K562 (cell line): ENCODE measurements at regions not wholly inside any gene's neighbourhood (a gene's known extent, or its start where the extent isn't known, plus 50 kb on each side); places are given as distances from the start of the nearest gene placed in this dataset.

Experiments used
- ARNT ChIP-seq, 2 experiments: fragments of 450-650 bp; IDR thresholded peaks; 2 replicates each; pipeline ENCODE4 v1.6.1; 2016; ENCODE audit warnings: mild to moderate bottlenecking in 1 of 2
- ATF6 ChIP-seq: sonication (generic); formaldehyde crosslinking; IDR thresholded peaks from 2 replicates; pipeline ENCODE4 v1.4.0; 2020; ENCODE audit warnings: mild to moderate bottlenecking, missing genetic modification reagents
- GABPB2 ChIP-seq: fragments of 250-450 bp; sonication (Bioruptor Pico); conservative IDR thresholded peaks from 2 replicates; pipeline ENCODE4 v1.5.1; 2021; ENCODE audit warnings: mild to moderate bottlenecking
- HDAC6 ChIP-seq: IDR thresholded peaks from 2 replicates; pipeline ENCODE4 v1.6.1; 2012; ENCODE audit warnings: low read depth, mild to moderate bottlenecking, control low read depth, inconsistent platforms, low read length, moderate library complexity
- HNRNPLL ChIP-seq: fragments of 200-400 bp; formaldehyde crosslinking; IDR thresholded peaks from 2 replicates; pipeline ENCODE4 v1.6.1; 2017; ENCODE audit warnings: low read length, low read depth, mild to moderate bottlenecking; ENCODE audit not compliant: poor library complexity, severe bottlenecking
- MYBL2 ChIP-seq, 2 experiments: fragments of 450-650 bp in 1 of 2; sonication (generic) in 1 of 2; formaldehyde crosslinking in 1 of 2; IDR thresholded peaks; 2 replicates each; pipeline versions ENCODE4 v1.6.1 to v1.8.1; 2017 to 2022; ENCODE audit warnings: borderline replicate concordance in 1 of 2, inconsistent platforms in 1 of 2, low read depth in 1 of 2, mild to moderate bottlenecking in 1 of 2, missing genetic modification reagents in 1 of 2, moderate library complexity in 1 of 2
- NFIC ChIP-seq: fragments of 450-650 bp; IDR thresholded peaks from 2 replicates; pipeline ENCODE4 v1.6.1; 2017; ENCODE audit warnings: mild to moderate bottlenecking, inconsistent platforms
- OTX1 ChIP-seq: fragments of 450-650 bp; formaldehyde crosslinking; IDR thresholded peaks from 2 replicates; pipeline ENCODE4 v1.4.0; 2022; ENCODE audit warnings: mild to moderate bottlenecking
- RHOXF2B ChIP-seq: fragments of 250-450 bp; sonication (Bioruptor Pico); conservative IDR thresholded peaks from 2 replicates; pipeline ENCODE4 v1.5.1; 2021
- SIX5 ChIP-seq, 2 experiments: IDR thresholded peaks; 2 replicates each; pipeline ENCODE4 v1.6.1; 2011; ENCODE audit warnings: low read length in 2 of 2, borderline replicate concordance in 1 of 2, low read depth in 1 of 2, mild to moderate bottlenecking in 1 of 2, moderate library complexity in 1 of 2; ENCODE audit not compliant: insufficient read depth in 1 of 2
- SMC3 ChIP-seq: conservative IDR thresholded peaks from 2 replicates; pipeline ENCODE4 v1.6.1; 2011; ENCODE audit warnings: low read depth, low read length, improper control_type of control experiment; ENCODE audit not compliant: insufficient read depth
- U2AF2 ChIP-seq: fragments of 200-400 bp; formaldehyde crosslinking; optimal IDR thresholded peaks from 2 replicates; pipeline ENCODE3; 2017; ENCODE audit warnings: low read depth, mild to moderate bottlenecking, low read length
- USF1 ChIP-seq: sonication (generic); formaldehyde crosslinking; IDR thresholded peaks from 2 replicates; pipeline ENCODE4 v1.9.0; 2022; ENCODE audit warnings: mild to moderate bottlenecking, missing genetic modification reagents
- ZKSCAN1 ChIP-seq: fragments of 150-350 bp; IDR thresholded peaks from 2 replicates; pipeline ENCODE4 v1.6.1; 2016; ENCODE audit warnings: low read depth, low read length
- ZNF24 ChIP-seq: fragments of 450-650 bp; IDR thresholded peaks from 2 replicates; pipeline ENCODE4 v1.6.1; 2016
- ZNF316 ChIP-seq: fragments of 450-650 bp; IDR thresholded peaks from 2 replicates; pipeline ENCODE4 v1.6.1; 2016
- ZNF408 ChIP-seq: fragments of 250-450 bp; sonication (Bioruptor Pico); IDR thresholded peaks from 2 replicates; pipeline ENCODE4 v1.4.0; 2020; ENCODE audit warnings: low read depth, mild to moderate bottlenecking, moderate library complexity
- ZNF707 ChIP-seq: fragments of 250-450 bp; sonication (Bioruptor Pico); conservative IDR thresholded peaks from 2 replicates; pipeline ENCODE4 v1.8.0; 2022; ENCODE audit warnings: inconsistent platforms, mild to moderate bottlenecking, moderate library complexity
- ZNF75A ChIP-seq: fragments of 450-650 bp; formaldehyde crosslinking; IDR thresholded peaks from 2 replicates; pipeline ENCODE4 v1.4.0; 2020; ENCODE audit warnings: mild to moderate bottlenecking
- TF ChIP-seq, protein P1 (sequence below): sonication (generic); formaldehyde crosslinking; IDR thresholded peaks from 2 replicates; pipeline ENCODE4 v1.8.0; 2023; ENCODE audit warnings: missing genetic modification reagents, mild to moderate bottlenecking, borderline replicate concordance

GRCh38 chr6:15062516-15063252, 183.2 kb upstream of the JARID2 start (continued):
- TF ChIP-seq RHOXF2B (CRISPR knock-in tag) (no peak), ZNF316 (no peak), SIX5 (IDR thresholded peaks at IDR 0.05; ENCODE audit: borderline replicate concordance in 1 of 2, insufficient read depth in 1 of 2, low read depth in 1 of 2, low read length in 2 of 2) (no peak), SMC3 (no peak), ARNT (IDR thresholded peaks at IDR 0.05) (peak; percentile 85 to 92; a peak in 3 of 4 replicates), ZNF707 (CRISPR knock-in tag) (0 out of 2 replicates have a peak, but pooled peaks have one; percentile 16), GABPB2 (CRISPR knock-in tag) (no peak), ZKSCAN1 (no peak), OTX1 (CRISPR knock-in tag) (0 out of 2 replicates have a peak, but pooled peaks have one; percentile 15), ZNF75A (CRISPR knock-in tag) (no peak), ZNF24 (peak; percentile 69; the same call in 1 of the 2 replicates), U2AF2 (no peak), HNRNPLL (no peak), HDAC6 (no peak), NFIC (peak; percentile 54), ATF6 (CRISPR knock-in tag) (no peak), USF1 (CRISPR knock-in tag) (peak; percentile 7; the same call in 1 of the 2 replicates), MYBL2 (IDR thresholded peaks at IDR 0.05; ENCODE audit: low read depth) (no peak), MYBL2 (CRISPR knock-in tag; IDR thresholded peaks at IDR 0.05; ENCODE audit: borderline replicate concordance) (no peak), ZNF408 (CRISPR knock-in tag) (no peak)
- TF ChIP-seq, protein P1, sequence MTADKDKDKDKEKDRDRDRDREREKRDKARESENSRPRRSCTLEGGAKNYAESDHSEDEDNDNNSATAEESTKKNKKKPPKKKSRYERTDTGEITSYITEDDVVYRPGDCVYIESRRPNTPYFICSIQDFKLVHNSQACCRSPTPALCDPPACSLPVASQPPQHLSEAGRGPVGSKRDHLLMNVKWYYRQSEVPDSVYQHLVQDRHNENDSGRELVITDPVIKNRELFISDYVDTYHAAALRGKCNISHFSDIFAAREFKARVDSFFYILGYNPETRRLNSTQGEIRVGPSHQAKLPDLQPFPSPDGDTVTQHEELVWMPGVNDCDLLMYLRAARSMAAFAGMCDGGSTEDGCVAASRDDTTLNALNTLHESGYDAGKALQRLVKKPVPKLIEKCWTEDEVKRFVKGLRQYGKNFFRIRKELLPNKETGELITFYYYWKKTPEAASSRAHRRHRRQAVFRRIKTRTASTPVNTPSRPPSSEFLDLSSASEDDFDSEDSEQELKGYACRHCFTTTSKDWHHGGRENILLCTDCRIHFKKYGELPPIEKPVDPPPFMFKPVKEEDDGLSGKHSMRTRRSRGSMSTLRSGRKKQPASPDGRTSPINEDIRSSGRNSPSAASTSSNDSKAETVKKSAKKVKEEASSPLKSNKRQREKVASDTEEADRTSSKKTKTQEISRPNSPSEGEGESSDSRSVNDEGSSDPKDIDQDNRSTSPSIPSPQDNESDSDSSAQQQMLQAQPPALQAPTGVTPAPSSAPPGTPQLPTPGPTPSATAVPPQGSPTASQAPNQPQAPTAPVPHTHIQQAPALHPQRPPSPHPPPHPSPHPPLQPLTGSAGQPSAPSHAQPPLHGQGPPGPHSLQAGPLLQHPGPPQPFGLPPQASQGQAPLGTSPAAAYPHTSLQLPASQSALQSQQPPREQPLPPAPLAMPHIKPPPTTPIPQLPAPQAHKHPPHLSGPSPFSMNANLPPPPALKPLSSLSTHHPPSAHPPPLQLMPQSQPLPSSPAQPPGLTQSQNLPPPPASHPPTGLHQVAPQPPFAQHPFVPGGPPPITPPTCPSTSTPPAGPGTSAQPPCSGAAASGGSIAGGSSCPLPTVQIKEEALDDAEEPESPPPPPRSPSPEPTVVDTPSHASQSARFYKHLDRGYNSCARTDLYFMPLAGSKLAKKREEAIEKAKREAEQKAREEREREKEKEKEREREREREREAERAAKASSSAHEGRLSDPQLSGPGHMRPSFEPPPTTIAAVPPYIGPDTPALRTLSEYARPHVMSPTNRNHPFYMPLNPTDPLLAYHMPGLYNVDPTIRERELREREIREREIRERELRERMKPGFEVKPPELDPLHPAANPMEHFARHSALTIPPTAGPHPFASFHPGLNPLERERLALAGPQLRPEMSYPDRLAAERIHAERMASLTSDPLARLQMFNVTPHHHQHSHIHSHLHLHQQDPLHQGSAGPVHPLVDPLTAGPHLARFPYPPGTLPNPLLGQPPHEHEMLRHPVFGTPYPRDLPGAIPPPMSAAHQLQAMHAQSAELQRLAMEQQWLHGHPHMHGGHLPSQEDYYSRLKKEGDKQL = peak; percentile 81; the same call in 1 of the 2 replicates
